Nucleus accumbens (tissue), 56 donors: ENCODE measurements at regions not wholly inside any gene's neighbourhood (a gene's known extent, or its start where the extent isn't known, plus 50 kb on each side); places are given as distances from the start of the nearest gene placed in this dataset.

ENCODE experiments used
- DNase-seq, 56 donors: peaks; one replicate each; lab custom pipeline; 2025; lab: John Stamatoyannopoulos, UW

DNA sequence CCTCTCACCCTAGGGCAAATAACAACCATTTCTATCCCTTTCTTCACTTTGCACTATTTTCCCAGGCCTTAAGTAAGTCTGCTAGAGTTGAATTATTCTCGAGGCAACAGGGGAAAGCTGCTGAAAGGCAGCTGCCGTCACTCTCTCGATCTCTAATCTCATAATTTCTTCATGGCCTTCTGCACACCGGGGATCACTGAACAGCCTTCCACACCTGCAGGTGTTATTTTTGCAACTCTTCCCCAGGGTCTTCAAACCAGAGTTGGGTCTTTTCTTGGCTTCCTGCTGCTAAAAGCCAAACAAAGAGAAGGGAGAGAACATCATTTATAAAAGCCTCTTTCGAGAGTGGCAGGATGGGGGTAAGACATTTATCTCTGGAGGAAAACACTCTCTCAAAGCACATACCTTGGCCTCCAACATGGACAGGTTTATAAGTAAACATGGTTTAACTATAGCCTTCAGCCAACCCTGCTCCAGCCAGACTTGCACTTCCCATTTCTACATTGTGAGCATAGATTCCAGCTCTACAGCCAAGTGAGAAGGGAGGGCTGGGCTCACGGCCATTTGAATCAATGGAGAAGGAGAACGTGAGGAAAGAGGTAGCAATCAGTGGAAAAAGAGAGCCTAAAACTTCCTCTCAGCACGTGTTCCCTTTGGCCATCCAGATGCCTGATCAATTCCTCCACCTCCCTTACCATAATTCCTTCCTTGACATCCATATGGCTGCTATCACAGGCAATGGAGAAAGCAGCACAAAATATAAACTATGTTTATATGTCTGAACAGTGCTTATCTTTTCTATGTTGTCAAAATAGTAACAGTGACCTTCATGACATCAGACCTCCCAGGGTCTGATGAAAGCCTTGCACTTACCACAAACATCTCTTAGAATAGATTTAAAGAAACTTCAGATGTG is 464.9 kb downstream of the TLE1 start:
- no peak for DNase-seq

DNA sequence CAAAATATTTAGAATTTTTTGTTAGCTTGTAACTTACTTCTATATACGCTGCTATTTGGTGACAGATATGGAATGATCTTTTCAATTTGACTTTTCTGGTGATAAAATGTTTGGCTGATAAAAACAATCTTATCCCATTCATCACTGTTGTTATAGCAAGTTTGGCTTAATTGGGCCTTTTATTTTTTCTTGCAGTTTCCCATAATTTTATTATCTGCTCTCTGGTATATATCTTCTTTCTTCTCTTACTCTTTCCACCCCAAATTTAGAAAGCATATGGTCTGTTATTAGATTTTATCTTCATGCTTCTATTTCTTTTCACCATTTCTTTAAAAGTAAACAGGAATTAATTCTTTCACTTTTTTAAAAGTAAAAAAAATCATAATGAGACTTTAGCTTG is 474.4 kb downstream of the TLE1 start:
- DNase-seq: no peak

DNA sequence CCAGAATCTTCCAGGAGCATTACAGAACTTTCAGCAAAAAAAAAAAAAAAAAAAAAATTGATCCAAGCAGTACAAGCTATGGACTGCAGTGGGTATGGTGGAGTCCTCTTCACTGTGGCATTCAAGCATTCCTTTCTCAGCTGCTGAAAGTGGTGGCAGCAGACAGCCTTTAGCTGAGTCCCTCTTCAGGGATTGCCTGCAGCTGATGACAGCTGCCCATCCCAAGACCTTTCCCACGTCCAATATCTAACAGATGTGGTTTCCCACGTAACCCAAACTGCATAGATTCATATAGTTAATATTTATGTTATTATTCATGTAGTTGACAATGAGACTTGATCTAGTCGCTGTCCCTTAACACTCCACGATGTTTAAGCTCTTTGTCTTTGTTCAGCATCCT is 475.9 kb downstream of the TLE1 start:
- no peak for DNase-seq

DNA sequence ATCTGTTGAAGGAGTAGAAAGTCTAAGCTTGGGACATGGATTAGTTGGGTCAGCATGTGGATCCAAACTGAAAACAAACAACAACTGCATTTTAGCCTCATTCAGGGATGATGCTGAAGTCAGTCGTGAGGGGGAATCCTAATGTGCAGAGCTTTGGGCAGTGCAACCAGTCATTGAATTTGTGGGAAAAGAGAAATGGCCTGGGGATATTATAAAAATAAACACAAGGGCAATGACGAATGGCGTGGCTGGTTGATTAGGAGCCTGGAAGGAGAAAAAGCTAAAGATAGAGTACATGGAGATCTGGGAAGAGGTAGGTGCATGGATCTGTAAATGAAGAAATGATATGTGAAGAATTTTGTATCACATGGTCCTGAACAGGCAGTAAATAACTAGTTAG is 477.6 kb downstream of the TLE1 start:
- no peak for DNase-seq

DNA sequence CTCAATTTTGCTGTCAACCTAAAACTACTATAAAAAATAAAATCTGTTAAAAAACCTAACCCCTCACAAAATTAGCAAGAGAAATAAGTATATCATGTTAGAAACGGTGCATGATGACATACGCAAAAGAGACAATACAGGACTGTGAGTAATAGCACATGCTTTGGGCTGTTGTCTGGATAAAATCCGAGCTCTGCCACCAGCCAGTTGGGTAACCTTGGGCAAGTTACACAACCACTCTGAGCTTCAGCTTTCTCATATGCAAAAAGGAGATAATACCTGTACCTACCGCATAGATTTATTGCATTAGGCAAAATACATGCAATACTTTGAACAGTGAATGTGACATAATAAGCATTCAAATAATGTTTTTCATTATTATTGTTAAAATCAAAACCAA is 481.7 kb downstream of the TLE1 start:
- DNase-seq: no peak

DNA sequence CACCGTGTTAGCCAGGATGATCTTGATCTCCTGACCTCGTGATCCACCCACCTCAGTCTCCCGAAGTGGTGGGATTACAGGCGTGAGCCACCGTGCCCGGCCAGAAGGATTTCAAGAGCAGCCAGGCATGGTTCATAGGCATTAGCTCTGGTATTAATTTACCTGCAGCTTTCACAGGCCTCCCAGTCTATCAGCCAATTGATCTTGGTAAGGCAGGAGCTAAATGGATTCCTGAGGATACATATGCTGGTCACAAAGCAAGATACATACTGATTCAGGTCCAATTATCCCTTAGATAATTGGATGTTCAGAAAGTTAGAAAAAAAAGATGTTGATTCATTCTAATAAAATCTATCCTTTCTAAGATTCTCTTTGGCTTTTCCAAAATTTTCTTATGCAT is 487.1 kb downstream of the TLE1 start:
- no peak for DNase-seq

DNA sequence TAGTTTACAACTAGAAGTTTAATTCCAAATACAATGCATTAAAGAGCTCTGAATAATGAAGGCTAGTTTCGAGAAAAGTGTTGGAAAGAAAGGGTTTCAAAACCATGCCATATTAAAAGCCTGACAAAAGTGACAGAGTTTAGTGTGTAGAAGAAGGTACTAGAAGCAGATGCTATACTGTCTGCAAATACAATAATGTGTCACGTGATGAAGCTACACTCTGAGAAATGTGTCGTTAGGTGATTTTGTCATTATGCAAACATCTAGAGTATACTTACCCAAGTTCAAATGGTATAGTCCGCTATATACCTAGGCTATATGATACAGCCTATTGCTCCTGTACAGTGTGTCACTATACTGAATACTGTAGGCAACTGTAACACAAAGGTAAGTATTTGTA is 494.1 kb downstream of the TLE1 start:
- no peak for DNase-seq

DNA sequence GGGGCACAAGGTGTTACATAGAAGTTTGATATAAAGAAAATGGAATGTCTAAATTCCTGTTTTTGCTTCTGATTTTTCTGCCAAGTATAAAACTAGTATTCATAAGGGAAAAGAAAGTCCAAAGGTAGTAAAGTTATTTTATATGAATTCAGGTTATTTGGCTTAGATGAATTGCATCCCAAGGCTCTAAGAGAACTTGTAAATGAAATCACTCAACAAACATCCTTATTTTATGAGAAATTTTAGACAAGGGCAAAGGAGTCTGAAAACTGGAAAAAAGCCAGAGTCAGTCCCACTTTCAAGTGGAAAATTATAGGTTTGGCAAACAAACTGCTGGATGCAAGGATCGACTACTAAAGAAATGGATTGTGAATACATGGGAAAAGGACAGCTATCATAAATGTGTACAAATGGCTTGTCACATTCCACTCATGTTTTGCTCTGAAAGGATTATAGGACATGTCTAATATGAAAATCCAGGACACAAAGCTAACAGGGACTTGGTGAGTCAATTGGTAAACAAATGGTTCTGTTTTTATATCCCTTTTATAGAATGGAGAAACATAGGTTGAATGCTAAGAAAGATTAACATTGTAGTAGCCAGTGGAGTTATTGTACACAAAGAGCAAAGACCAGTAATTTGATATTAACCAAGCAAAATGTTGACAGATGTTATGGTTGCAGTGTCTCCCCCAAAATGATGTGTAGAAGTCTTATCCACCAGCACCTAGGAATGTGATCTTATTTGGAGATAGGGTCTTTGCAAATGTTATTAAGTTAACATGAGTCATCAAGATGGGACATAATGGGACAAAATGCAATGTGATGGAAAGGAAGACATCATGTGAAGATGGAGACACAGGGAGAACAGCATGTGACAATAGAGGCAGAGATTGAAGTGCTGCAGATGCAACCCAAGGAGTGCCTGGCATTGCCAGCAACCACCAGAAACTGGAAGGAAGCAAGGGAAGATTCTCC is 495.7 kb downstream of the TLE1 start:
- DNase-seq: no peak

DNA sequence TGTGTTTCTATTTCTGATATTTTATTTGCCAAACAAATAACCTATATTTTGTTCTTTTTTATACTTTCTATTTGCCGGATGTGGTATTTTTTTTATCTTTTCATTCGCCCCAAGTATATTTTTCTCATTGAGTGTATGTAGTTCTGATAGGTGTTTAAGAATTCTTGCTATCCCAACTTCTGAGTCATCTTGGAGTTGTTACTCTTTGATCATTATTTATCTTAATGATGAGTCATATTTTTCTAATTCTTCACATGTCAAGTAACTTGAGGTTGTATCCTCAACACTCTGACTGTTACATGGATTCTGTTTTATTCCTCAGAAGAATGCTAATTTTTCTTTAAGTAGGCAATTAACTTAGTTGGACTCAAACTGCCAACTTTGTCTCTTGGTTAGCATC is 498.1 kb downstream of the TLE1 start:
- DNase-seq: no peak

DNA sequence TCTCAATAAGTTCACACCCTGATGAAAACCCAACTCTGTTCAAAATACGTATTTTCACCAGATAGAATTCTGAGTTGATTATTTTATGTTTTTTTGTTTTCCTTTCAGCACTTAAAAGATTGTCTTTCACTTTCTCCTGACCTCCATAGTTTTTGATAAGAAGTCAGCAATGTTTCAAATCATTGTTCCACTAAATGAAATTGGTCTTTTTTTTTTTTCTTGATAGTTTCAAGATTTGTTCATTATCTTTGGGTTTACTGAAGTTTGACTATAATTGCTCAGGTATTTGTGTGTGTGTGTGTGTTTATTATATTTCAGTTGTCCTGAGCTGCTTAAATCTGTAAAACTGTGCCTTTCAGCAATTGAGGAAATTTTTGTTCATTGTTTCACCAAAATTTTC is 498.7 kb downstream of the TLE1 start:
- DNase-seq: no peak

DNA sequence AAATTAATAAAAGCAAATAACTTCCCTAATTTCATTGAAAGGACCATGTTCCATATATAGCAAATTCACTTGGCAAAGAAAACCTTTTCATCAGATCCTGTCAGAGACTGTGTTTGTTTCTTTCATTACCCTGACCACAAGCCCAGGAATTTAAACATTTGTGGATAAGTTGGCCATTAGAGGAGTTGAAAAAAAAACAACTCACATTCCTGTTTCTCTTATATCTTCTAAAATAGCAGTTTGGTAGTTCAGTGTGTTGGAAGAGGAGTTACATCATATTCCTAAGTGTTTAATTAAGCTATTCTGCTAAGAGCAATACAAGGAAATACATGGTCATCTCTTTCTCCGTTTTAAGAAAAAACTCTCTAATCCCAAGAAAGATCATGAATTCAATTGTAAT is 505.6 kb downstream of the TLE1 start:
- DNase-seq: no peak

DNA sequence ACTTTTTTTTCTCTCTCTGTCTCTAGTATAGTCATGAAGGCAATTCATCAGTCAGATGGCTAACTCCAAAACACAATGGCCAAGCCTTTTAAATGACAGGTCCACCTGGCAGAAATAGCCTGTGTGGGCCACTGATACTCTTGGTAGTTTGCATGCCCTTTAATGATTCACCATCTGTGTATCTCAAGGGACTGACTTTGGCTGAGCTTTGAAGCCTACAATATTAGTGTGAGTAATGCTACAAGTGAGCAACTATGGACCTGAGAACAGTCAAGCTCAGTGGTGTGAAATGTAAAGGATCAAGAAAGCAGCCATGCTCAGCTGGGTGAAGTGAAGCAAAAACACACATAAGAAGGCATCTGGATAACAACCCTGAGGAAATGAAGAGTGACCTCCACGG is 506.9 kb downstream of the TLE1 start:
- DNase-seq: no peak

DNA sequence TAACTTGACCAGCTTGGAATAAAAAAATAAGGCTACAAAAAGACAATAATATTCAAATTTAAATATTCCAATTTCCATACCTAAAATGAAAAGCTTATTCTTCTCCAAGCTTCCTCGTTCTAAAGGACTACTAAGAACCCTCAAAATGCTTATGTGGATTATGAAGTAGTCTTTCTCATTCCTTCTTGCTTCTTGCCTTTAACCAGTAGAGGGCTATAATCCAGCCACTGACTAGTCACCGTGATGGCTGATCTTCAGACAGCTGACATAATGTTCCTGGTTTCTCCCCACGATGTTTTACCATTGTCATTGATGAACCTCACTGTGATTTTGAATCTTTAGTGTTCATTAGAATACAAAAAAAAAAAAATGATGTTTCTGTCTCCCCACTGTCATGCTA is 515.3 kb downstream of the TLE1 start:
- no peak for DNase-seq

DNA sequence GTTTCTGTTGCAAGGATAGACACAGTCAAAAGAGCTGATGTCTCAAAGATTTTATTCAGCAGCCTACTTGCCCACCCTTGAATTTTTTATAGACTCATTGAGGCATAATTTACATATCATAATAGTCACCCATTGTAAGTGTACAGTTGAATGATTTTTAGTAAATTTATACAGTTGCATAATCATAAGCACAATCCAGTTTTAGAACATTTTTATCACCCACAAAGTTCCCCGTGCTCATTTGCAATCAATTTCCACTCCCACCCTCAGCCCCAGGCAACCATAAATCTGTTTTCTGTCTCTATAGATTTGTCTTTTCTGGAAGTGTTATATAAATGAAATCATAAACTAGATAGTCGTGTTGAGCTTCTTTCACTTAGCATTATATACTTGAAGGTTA is 517.7 kb downstream of the TLE1 start:
- peak in 1 of 56 donors; percentile 0 for DNase-seq

DNA sequence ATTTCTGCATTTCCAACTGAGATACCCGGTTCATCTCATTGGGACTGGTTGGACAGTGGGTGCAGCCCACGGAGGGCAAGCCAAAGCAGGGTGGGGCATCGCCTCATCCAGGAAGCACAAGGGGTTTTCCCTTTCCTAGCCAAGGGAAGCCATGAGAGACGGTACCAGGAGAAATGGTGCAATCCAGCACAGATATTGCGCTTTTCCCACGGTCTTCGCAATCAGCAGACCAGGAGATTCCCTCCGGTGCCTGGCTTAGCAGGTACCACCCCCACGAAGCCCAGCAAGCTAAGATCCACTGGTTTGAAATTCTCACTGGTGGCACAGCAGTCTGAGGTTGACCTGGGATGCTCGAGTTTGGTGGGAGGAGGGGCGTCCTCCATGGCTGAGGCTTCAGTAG is 527.0 kb downstream of the TLE1 start:
- DNase-seq: no peak

DNA sequence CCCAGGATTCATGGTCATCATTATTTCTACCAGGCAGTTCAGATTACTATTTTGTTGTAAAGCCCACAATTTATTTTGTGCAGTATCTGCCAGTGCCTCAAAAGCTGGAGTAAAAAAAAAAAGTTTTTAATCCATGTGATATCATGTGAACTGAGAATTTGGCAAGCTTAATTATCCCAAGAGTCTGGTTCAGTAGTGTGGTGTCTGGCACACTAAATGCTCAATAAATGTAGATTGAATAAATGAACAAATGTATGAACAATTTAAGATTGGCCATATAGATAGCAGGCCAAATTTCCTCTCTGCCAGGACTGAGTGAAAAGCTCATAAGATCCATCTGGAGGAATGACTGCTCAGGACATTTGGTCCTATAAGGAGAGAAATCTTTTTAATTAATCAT is 533.0 kb downstream of the TLE1 start:
- DNase-seq: no peak

DNA sequence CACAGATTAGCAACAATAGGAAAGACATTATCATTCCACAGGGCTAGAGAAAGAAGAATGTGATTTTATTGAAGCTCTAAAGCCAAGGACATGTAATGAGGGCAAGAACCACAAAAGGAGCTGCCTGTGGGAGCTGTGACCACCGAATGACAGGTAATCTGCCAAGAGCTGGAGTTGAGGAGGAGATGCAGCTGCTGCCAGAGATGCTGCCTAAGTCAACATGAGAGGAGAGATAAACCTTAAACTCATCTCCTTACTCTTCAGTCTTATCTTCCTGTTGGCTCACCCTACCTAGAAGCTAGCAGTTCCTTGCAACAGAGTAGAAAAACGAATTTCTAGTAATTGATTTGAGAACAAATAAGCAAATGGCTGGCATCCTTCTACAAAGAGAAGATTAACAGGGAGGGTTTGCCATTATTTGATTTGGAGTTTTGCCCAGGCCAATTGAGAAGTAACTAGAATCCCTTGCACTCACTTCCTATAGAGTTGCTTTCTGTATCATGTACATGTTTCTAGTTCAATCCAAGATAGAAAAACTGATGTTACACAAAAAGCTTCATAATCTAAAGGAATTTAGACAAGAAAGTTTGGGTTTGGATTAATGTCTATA is 539.2 kb downstream of the TLE1 start:
- DNase-seq: no peak

DNA sequence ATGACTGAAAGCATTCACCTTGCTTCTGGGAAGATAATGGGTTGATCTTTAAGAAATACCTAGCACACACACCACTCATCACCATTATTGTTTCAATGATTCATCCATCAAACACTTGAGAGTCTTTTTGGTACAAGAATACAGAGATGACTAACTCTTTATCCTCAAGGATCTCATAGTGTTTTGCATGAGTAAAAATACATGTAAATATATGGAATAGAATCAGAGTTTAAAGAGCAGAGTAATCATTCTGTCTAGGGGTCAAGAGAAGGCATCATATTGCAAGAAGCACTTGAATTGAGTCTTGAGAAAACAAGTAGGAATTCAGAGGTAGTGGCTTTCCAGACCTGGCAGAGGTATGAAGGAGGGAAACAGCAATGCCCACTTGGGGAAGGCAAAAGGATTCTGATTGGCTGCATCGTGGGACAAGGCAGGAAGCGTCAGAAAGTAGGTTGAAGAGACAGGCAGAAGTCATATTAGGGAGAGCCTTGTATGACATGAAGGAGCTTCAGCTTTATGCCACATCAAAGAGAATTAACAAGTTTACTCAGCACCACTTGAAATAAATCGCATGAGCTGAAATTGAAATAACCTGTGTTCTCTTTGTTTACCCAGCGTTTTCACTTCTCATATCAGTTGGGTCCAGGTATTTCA is 542.5 kb downstream of the TLE1 start:
- no peak for DNase-seq

DNA sequence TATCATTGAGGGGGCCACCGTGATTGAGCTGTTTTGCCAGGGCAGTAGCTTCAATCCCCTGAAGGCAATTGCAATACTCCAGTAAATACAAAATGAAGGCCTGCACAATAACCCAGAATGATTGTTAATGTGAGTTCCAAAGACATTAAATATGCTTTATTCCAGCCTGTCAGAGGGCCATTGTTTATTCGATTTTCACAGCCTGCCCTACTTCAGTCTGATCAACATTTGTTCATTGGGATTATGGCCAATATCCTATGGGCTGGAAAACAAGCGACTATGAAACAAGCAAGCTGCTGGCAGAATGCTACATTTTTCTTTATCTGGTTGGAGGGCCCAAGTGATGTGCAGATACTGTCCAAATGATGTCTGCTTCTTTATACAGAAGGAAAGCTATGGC is 543.1 kb downstream of the TLE1 start:
- no peak for DNase-seq

DNA sequence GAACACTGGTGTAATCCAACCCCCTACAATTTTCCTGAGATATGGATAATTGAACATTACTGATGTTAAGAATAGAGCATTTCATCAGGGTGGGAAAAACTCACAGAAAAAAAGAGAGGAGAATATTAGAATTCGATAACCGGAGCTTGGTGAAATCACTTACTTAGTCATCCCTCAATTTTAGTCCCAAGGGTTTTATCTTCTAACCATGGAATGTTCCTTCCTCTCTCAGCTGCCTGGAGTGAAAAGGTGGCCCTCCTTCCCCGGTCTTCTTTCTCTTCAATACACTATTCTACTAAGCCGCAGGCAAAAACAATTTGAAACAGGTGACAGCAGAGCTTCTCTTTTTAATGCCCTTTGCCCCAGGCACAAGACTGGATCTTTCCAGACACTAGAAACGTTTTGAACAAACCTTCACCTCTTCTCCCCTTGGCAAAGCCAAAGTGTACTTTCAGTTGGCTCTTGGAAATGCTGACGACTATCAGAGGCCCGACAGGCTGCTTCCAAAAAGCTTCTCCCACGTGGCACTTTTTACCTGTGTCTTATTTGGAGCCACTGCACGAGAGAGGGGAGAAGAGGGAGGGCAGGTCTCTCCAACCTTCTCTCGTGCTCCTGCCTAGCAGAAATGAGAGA is 543.9 kb downstream of the TLE1 start:
- DNase-seq: no peak
